Fibroblast of skin of back (primary cell): ENCODE measurements at regions not wholly inside any gene's neighbourhood (a gene's known extent, or its start where the extent isn't known, plus 50 kb on each side); places are given as distances from the start of the nearest gene placed in this dataset.
A peak's percentile ranks its signal among the peaks of the same experiment; 100 is the strongest.
"Not testable (repeated sequence)": the region's sequence is repeated elsewhere in the genome, so short reads cannot be mapped to it uniquely, and the experiment has no call there.

Source experiments
- DNase-seq: peaks from one replicate; pipeline ENCODE4 v3.0.0-alpha.2; 2013

DNA sequence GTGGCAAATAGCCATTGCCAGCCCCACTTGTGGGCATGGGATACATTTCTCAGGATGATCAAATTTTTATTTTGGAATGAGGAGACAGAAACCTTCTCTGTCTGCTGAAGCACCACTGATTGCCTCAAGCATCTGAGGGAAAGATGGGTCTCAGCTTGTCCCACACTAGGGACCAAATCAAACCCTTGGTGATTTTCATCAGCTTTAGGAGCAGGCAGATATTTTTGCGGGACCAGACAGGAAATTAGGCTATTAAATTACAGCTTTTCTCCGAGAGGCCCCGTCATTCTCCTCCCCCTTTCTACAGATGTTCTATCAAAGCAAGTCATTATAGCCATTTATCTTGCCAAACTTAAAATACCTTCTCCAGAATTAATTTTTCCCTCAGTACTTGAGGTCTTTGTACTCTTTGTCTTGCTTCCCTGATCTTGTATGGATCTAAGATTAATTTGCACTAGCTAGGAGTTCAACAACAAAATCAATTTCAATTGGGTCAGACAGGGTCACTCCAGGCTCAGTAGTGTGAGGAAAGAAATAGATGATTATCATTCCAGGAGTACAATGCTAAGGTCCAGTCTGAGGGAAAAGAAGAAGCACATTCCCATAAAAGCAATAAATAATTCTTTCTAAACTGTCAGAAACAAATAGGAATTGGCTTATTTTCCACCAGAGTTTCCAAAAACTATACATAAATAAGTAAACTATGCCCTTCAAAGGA is 818.1 kb upstream of the SOX11 start:
- DNase-seq: no peak

DNA sequence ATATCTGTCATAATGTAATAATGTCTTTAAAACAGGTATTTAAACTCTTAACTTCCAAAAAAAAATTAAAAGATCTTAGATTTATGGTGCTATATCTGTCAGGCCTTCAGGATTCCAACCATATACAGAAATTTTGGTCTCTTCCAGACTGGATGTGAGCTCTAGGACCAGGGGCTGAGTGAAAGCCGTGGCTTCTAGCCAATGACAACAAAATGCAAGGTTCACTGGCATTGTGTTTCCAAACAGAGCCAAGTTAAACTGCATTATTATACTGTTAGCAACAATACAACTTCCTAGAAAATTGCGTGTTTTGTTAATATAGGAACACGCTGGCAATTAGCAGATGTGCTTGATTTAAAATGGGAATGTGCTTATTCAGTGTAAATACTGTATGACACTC is 809.8 kb upstream of the SOX11 start:
- DNase-seq: no peak

DNA sequence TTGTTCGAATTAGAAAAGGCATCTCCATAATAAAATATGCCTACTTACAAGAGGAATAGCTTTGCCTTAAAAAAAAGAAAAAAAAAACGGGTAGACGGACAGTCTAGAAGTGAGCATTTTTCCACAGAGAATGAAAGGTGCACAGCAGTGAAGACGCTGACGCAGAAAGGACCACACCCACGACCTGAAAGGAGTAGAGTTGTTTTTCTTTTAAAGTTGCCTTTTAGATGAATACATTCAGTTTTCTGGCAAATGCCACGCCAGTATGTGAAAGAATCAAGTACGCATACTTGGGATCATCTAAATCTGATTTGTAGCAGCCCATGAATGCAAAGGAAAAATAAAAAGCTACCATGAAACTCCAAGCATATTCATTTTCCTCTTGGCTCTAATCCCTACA is 809.2 kb upstream of the SOX11 start:
- no peak for DNase-seq

DNA sequence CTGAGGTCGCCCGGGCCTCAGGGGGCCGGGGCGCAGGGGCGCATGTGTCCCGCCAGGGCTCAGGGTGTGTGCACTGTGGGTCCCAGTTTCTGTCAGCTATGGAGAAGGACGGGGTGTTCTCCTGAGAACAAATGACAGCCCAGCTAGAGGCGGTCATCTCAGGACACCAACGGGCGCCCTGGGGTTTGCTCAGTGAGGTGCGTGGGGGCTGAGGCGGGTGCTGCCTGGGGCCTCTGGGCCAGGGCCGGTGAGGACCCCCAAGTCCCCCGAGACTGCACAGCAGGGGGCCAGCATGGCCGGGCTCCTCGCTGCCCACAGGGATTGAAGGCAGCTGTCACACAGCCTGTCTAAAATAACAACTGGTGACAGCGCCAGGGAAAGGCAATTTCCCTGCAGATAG is 808.8 kb upstream of the SOX11 start:
- no peak for DNase-seq

DNA sequence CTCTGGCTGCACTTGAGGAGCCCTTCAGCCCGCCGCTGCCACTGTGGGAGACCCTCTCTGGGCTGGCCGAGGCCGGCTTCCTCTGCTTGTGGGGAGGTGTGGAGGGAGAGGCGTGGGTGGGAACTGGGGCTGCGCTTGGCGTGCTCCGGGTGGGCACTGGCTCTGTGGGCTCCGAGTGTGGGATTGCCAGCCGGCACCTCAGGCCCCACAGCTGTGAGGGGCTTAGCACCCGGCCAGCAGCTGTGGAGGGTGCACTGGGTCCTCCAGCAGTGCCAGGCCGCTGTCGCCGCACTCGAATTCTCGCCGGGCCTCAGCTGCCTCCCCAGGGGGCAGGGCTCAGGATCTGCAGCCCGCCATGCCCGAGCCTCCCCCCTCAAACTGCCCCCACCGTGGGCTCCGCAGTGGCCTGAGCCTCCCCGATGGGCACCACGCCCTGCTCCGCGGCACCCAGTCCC is 808.0 kb upstream of the SOX11 start:
- DNase-seq: no peak

DNA sequence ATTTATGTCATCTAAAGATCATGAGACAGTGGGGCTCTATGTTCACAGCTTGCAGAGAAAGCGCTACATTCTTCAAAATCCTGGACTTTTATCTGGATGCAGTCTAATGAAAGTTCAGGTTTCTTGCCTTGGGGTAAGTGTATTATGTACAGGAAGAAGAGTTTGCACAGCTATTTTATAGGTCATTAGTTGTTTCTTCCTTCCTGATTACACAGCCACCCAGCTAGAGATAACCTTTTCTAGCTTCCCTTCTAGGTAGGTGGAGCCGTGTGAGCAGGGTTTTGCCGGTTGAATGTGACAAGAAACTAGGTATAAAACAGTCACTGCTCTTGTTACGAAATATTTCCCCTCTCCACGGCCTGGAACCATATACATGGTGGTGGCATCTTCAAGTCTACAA is 800.8 kb upstream of the SOX11 start:
- DNase-seq: no peak

DNA sequence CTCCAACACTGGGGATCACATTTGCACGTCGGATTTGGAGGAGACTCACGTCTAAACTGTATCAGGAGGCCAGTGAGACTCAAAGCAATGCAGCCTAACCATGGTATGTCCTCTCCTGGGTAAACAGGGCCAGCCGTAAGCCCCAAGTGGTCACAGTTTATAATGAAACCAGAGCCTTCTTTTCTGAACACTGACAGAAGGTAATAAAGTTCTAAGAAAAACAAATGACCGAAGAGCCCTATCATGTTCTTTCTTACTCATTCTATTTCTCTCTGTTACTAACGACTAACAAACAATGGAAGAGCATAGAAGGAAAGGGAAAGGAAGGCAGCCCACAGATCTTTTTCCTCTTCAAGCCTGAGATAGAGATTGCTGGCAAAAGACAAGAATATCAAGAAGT is 796.8 kb upstream of the SOX11 start:
- DNase-seq: no peak

DNA sequence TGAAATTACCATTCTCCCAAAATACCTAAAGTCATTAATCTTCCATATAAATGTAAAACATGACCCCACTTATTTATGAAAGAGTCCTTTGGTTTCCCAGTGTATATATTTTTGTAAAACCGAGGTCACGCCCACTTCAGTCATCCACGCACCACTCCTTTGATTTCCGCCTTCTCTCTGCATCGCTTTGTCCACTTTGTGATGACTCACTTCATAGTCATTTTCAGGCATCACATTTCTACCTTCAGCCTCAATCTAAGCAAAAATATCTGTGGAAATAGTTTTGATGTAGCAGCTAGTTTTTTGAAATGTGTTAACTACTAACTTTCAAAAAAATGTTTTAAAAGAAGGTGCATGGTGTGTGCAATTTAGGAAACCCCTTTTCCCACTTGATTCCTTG is 793.5 kb upstream of the SOX11 start:
- DNase-seq: no peak

DNA sequence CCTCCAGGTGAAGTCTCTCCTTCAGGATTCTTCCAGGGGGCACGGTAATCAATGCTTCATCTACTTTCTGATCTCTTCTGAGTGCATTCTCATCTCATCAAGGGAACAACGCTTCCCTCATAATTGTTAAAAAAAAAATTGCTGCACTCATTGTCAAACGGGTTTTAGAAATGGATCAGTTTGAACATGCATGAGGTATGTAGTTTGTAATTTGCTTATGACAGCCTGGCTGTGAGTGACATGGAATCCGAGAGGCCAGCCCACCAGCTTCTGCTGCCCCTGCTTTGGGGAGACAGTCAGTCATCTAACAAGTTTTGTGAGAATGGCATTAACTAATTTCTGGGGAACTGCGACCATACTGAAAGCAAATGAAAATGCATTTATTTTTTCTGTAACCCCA is 791.9 kb upstream of the SOX11 start:
- no peak for DNase-seq

DNA sequence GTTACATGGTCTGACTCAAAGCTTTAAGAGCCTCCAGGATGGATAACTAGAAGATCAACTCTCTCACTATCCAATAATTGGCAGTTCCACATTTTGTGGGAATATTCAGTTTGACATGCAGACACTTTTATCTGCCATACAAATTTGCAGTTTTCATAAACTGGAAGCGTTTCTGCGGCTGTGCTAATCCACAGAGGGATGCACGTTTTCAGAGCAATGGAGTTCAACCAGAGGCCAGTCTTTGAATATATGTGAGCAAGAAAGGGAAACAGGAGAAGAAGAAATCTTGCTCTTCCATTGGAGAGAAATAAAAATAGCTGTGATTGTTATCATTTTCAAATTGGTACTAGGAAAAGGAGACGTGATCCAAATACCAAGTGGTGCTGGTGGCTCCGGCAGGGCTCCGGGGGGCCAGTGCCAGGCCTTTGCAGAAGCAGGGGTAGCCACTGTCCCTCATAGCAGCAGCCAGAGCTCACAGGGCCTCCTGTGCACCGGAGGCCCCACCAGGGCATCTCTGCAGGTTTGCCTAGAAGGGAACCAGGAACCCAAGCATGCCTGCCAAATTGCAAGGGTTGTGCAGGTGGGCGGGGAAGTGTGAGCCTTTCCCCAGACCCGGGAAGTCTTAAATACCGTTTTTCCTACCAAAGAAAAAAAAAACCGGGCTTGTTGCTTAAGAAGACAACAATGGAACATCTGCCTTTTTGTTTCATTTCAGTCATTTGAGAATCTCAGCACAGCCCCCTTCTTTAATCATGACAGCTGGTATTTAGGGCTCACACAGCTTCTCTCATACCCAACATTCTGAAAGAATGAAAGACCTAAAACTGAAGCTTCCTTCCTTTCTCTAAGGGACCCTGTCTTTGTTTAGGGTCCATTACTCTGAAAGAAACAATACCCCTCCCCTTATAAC is 791.1 kb upstream of the SOX11 start:
- no peak for DNase-seq

DNA sequence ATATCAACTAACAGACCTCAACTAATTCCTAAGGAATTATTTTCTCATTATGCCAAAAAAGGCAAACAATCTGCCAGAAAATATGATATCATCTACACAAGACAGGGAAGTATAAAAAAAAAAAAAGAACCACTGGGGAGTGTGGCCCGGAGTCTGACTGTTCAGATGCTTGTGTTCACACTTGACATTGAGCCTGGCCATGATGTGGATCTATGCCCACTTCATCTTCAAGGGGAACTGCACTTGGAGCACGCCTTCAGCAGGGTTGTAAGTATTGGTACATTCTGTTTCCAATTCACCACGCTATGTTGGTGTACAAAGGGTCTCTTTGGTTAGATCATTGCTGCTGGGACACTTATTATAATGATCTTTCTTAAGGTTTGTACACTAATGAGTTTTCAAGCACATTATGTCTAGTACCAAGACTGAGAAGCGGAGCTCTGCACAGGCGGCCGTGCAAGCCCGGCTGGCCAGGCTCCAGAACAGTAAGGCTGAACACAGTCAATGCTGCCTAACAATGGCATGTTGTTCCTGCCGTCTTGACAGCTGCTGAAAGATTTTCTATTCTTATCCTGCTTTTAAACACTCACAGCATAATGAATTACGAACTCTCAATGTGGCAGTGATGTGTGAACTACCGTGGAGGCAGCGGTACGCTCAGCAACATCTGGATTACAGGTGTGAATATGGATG is 788.4 kb upstream of the SOX11 start:
- no peak for DNase-seq

DNA sequence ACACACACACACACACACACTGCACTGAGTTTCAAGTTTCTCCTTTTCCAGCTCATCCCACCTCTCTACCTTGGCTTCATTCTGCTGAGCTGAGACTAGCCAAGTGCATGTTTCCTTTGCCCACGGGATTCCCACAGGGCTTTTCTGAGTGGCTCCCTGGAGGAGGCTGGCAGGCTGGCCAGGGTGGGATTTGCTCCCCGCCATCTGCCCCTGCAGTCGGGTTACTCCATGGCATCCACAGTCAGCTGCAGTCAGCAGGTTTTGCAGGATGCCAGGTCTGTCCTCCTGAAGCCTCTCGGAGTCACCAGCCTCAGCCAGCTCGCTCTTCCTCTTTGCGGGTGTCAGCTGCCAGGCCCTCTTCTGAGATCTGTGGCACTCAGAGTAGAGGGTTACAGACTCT is 783.7 kb upstream of the SOX11 start:
- DNase-seq: no peak

DNA sequence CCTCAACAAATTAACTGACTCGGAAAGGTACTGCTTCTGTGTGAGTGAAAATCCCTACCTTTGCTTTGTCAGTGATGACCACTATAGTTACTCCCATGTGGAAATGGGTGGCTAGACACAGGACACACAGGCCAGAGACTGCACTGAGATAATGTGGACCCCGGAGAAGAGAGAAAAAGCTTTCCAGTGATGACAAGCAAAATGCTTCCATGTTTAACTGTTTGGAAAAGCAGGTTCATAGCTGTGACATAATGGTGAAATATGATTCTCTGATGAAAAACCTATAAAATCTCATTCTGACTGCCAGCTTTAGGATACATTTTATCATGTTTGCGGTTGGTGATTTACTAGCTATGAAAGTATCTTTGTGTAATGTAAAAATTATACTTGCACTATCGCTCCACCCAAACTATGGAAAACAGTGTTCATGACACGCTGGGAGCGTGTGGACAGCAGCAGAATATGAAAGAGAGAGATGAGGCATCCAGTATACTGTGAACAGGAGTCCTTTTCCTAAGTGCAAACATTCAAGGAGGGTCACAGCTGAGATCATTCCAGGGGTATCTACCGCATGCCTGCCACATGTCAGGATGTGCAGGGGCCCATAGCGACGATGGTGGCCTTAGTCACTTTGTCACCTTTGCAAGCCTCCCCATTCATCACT is 782.7 kb upstream of the SOX11 start:
- no peak for DNase-seq

DNA sequence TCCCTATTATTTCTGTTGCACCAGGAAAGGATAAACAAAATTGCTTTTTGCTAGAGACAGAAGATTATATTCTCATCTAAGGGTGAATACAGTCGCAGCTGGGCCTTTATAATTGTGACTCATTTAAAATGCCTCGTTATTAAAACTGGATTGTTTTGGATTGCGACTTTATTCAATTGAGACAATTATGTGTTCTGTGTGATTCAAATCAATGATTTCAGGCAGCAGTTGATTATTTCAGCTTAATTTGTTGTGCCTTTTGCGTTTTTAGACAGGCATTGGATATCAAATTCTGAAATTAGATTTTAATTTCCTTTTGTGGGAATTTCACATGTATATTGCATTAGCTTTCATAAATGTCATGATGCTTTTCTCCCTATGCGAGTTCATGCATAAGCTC is 778.1 kb upstream of the SOX11 start:
- no peak for DNase-seq

DNA sequence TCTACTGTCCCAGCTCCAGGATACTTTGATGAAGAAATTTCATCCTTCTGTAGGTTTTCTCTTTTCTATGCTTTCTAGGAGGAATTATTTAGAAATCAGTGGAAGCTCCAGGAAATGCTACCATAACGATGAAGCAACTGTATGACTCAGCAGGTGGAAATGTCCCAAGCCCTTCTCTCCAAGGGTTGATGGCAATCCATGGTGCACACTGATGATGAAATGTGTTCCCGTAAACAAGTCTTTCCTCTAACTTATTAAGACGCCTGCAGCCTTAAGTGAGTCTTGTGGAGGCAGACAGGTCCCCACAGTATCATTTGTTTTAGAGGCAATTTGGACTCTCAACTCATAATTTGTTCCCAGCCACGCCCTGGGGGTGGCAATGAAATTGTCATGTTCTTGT is 777.6 kb upstream of the SOX11 start:
- peak; percentile 18 for DNase-seq

DNA sequence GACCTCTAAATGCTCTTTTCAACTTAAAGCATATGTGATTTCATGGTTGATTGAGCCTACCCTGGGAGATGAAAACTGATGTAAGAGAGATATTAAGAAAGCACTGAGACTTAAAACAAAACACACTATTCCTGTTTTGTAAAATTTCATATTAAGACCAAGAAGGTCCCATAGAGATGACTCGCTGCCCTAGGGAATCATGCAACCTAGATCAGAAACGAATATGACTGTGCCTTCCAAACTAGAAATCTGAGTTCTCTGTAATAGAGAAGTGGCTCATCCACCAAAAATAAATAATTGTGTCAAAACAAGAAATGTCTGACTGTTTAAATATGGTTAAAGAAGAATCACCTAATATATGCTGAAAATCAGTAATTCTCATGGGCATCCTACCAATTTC is 776.8 kb upstream of the SOX11 start:
- no peak for DNase-seq

DNA sequence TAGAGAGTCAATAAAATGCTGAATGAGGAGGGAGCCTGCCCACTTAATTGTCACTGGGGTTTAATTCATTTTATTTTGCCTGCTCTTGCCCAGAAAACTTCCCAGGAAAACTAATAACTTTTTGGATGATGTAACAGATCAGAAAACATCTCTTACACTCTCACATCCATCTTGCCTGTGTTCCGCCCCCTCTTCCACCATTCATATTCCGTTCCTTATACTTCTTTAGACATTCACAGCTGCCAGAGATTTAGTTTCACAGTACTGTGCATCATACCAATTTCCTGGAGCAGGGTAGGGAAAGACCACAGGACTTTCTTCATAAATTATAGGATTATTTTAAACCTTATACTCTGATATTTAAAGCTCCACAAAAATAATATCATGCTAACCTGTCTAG is 776.1 kb upstream of the SOX11 start:
- no peak for DNase-seq

DNA sequence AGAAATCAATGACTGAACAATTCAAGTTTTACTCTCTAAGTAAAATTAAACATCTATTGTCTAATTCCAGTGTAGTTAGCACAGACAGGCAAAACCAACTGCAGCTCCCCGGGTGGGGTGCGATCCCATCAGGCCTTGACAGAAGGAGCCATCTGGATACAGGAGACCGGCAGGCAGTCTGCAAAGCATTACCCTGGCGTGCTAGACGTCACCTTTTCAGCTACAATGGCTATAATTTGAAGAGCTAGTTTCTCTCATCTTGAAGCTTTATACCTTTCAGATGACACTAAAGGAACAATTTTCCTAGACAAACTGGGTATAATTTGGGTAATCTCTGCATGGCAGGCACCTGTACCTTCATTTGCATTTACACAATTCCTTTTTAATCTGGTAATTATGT is 761.5 kb upstream of the SOX11 start:
- DNase-seq: no peak

DNA sequence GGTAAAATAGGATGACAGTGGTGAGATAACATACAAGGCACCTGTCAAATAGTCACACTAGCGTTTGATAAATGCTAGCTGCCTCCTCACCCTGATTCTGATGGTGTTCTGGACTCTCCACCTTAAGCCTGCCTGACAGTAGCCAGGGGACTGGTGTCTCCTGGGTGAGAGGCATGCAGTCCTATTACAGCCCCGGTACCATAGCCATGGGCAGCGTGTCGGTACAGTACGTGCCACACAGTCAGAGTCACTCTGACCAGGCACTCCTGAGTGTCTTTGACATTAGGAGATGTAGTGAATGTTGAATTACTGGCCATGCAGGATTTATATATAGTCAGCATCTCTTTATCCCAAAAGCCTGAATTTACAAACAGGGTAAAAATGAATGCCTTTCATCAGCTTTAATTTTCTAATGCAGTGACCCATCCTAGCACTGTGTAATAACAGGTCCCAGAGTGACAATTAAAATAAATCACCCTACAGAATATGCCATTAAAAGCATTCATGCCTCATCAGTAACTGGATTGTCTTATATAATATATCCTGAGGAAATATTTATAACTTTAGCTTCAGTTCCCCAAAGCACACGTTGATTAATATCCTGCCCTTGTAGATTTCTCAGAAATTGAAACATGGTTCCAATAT is 760.3 kb upstream of the SOX11 start:
- DNase-seq: no peak

DNA sequence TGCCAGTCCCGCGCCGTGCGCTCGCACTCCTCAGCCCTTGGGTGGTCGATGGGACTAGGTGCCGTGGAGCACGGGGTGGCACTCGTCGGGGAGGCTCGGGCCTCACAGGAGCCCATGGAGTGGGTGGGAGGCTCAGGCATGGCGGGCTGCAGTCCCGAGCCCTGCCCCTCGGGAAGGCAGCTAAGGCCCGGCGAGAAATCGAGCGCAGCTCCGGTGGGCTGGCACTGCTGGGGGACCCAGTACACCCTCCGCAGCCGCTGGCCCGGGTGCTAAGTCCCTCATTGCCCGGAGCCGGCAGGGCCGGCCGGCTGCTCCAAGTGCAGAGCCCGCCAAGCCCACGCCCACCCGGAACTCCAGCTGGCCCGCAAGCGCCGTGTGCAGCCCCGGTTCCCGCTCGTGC is 756.9 kb upstream of the SOX11 start:
- not testable (repeated sequence) for DNase-seq

DNA sequence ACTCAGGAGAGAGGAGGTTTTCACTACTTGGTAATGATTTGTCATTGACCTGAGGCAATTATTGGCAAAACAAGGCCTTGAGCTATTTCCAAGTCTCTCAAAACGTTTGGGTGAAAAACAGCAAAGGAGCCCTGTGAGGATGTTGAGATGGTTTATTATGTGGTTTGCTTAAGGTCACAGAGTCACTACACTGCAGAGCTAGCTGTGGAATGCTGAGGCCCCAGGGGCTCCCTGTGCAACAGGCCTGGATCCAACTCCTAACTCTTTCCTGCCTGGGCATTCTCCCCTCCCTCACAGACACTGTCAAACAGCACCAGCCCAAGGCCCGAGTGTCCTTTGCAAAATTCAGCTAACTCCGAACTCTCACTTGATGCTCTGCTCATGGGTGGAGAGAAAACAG is 754.6 kb upstream of the SOX11 start:
- no peak for DNase-seq

DNA sequence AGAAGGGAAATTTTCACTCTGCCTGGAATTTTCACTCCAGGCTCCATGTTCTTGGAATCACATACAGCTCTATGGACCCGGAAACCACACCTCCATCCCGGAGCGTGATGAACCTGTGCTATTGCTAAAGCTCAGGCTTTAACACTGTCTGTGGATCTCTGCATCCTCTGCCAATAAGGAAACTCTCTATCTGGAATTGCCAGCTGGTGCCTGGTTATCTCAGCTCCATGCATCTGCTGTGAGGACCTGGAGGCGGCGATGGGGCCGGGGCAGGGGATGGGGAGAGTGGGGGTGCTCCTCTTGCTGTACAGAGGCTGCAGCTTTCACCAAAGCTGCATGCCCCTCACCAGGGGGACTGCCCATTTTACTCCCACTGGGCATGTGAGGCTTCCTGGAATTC is 754.0 kb upstream of the SOX11 start:
- no peak for DNase-seq
